HG03097 (cell line): ENCODE measurements at regions not wholly inside any gene's neighbourhood (a gene's known extent, or its start where the extent isn't known, plus 50 kb on each side); places are given as distances from the start of the nearest gene placed in this dataset.
A peak's percentile ranks its signal among the peaks of the same experiment; 100 is the strongest.

Experiments
- ATAC-seq: cut with Tn5 transposase; IDR thresholded peaks from one replicate; pipeline ENCODE4 v1.9.1; 2021; ENCODE audit not compliant: unreplicated experiment, low FRiP score

- no peak for ATAC-seq
These were observed 278.5 kb downstream of the FBXO15 start for GRCh38 chr18:73869182-73869581.

- ATAC-seq = no peak
These were observed 285.9 kb downstream of the FBXO15 start for GRCh38 chr18:73861771-73862170.

DNA sequence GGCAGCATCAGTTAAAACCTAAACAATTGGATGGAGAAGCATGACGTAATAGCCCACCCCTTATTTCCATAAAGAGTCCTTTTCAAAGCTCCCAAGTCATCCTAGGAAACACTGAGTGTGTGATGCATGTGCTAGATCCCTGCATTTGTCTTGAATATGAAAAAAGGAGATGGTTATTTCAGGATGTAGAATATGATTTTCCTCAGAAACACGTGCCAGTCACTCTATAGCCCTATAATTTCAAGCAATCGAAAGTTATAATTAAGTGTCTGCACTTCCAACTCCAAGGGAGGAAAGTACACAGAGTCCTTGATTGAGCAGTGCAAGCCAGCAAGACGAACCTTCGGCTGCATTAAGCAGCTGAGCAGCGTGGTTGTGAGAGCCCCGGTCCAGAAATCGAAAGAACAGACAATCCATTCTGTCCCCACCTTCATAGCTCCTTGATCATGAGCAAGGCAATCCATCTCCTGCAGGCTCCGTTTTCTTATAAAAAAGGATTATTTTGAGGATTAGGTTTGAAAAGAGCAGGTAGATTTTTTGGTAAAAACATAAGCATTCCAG is 287.7 kb downstream of the FBXO15 start:
- ATAC-seq = no peak

- ATAC-seq = no peak
These were observed 294.7 kb downstream of the FBXO15 start for GRCh38 chr18:73852789-73853549.

- ATAC-seq = no peak
These were observed 296.9 kb downstream of the FBXO15 start for GRCh38 chr18:73850782-73851181.

DNA sequence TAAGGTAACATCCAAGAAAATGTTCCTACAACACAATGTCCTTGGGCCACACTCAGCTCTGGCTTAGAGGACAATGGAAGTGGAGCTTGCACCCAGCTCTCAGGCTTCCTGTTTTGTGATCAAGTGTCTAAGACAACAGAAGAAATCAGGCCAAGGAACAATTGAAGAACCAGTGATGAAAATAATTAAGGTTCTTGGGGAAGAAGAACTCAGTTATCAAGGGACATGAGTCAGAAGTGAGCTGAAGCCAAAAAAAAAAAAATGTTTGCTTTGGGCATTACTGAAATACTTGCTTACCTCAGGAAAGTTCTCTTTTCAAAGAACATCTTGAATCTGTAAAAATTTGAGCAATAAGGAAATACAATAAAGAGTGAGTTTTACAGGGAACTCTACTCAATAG is 299.0 kb downstream of the FBXO15 start:
- ATAC-seq = no peak

DNA sequence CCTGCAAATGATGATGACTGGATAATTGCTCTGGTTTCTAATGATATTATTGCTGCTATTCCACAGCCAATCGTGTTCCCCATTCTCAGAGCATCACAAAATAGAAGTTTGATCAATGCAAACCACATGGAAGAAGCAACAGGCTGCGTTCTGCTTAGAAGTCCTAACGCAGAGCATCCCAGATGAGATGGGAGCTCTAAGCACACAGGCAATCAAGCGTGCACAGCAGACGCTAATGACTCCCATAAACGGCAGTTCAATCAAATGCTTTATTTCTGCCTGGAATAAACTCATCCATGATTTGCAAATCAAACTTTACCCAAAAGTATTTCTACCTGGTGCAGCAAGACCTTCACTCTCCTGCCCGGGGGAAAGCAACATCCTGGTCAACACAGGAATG is 304.2 kb downstream of the FBXO15 start:
- no peak for ATAC-seq

DNA sequence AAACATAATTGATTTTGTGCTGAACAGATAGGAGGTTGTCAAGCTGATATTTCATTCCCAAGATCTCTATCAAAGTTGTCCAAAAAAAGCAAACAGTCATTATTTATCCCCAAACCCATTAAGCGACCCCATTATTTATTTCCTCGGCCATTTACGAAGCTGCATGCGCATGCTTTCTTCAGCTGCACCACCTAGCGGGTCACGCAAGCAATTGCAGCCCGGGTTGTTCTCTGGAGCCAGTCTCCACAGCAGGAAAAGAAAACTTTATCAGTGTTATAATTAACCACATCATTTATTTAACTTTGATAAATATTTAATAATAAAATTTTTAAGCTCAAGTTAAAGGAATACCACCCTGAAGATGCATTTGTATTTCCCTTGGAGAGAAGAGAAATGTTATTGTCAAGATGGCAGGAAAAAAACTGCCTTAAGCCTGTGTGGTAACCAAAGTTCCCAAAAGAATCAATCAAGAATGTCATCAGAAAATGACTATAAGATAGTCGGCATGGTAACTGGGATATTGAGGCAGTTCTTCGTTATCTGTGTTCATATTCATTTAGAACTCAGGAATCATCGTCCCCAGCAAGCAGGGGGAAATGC is 304.7 kb downstream of the FBXO15 start:
- peak; percentile 88 for ATAC-seq

GRCh38 chr18:73841661-73842060 is 306.0 kb downstream of the FBXO15 start:
- no peak for ATAC-seq

- no peak for ATAC-seq
These were observed 307.2 kb downstream of the FBXO15 start for GRCh38 chr18:73840319-73840945.

DNA sequence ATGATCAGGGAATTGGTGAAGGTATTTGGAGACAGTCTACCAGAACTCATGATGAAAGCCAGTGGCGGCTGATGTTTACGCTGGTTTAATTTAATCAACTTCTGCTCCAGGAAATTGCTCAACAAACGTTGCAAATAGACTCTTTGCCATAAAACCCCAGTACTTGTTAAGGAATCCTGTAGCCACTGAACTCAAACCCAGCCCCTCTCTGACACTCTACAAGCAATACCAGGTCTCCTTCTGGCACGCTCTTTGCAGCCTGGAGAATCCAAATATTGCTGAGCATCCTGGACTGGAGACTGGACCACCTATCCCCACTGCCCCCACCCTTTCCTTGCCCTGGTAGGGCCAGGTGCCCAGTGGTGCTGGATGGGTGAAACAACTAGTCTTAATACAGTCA is 308.2 kb downstream of the FBXO15 start:
- ATAC-seq = no peak

DNA sequence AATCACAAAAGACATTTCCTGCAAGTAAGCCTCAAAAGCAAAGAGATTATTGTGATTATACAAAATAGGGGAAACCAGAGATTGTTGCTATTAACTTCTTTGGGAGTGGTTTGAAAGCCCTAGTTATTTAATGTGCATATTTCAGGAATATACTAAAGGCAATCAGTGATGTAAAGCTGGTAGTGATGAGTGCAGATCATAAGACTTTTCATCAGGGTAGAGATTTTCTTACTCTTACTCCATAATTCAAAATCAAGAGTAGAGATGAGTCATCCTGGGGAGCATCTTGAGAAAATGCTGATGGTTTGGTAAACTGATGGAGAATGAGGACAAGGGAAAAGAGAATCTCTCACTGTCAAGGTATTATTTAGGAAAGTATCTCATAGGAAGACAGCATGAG is 309.5 kb downstream of the FBXO15 start:
- no peak for ATAC-seq

DNA sequence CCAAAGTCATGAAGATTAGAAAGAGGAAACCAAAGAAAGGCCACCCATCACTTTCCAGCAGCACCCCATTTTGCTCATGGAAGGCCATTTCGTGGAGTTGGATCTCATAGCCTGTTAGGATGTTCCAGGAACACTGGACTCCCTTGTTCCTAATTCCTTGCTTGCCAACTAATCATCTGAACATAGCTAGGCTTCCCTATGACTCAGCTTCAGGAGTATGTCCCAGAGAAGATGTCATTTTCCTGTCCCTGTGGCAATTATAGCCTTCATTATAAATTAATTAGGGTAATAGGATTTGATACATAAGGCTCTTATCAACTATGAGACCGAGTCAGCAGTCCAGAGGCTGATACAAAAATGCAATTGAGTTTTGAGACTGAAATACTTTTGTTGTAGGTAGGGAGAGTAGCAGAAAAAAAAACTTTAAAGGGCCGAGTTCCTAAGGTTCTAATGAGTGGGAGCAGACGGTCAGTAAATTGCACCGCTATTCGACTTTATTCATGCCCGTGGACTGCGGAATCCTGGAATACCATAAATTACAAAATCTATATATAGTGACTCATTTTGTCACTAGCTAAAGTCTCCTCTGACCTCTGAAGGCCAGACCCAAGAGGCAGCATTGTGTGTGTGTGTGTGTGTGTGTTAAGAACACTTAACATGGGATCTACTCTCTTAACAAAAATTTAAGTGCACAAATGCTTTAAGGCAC is 311.8 kb downstream of the FBXO15 start:
- ATAC-seq = no peak

- ATAC-seq = no peak
These were observed 312.6 kb downstream of the FBXO15 start for GRCh38 chr18:73835039-73835438.

DNA sequence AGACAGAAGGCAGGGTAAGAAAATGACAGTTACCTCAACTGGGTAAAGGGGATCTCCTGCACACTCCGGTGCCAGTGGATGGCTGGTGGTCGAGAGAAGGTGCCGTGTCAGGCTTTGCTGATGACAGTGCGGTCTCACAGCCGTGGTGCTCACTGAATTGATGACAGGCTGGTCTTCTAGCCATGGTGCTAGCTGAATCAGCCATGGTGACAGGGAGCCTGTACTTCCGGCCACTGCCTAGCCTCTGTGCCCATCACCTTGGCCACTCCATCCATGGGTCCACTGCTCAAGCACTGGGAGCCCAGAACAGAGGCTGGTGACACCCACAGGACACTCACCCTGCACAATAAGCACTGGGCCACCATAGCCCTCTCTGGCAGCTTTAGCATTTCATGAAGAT is 315.9 kb downstream of the FBXO15 start:
- no peak for ATAC-seq

GRCh38 chr18:73829146-73829545 is 318.5 kb downstream of the FBXO15 start:
- no peak for ATAC-seq

DNA sequence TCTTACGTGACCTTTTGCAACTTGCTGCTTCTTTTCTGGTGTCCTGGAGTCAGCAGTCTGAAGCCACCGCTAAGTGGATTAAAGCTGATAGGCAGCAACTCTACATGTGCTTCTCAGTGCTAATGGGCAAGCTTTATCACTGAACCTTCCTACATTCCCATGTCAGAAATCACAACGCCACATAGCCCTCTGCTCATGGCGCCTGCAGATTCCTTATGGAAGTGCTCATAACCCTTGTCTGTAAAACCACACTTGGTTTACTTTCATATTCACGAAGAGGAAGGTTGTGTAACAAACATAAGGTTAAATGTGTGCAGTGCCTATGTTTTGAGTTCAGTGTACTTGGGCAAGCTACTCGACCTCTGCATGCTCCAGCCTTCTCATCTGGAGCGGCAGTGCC is 319.8 kb downstream of the FBXO15 start:
- ATAC-seq = no peak

DNA sequence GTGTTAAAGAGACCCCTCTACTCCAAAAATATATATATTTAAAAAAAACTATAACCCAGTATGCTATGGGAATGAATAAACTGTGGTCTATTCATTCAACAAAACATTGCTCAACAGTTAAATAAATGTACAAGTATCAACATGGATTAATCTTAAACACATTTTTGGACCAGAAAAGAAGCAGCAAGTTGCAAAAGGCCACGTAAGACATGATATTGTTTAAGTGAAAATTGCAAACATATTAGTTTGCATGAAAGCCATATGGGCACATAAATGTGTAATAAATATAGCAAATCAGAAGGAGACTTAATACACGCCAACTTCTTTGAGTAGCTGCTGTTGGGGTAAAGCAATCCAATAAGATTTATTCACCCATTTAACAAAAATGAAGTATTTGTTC is 321.5 kb downstream of the FBXO15 start:
- no peak for ATAC-seq

DNA sequence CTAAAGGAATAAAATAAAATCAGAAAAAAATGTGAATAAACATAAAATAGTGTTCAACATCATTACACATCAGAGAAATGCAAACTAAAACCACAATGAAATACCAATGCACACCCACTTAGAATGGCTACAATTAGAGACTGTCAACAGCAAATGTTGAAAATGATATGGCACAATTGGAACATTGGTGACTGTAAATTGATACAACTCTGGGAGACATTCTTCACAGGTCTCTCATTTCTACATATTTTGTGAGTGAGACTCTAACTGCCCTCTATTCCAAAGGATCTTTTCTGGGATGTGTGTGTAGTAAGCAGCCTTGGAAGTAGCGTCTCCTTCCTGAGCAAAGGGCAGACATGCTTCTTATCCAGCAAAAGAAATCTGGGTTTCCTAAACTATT is 323.0 kb downstream of the FBXO15 start:
- no peak for ATAC-seq

- no peak for ATAC-seq
These were observed 335.2 kb downstream of the FBXO15 start for GRCh38 chr18:73812423-73812822.

DNA sequence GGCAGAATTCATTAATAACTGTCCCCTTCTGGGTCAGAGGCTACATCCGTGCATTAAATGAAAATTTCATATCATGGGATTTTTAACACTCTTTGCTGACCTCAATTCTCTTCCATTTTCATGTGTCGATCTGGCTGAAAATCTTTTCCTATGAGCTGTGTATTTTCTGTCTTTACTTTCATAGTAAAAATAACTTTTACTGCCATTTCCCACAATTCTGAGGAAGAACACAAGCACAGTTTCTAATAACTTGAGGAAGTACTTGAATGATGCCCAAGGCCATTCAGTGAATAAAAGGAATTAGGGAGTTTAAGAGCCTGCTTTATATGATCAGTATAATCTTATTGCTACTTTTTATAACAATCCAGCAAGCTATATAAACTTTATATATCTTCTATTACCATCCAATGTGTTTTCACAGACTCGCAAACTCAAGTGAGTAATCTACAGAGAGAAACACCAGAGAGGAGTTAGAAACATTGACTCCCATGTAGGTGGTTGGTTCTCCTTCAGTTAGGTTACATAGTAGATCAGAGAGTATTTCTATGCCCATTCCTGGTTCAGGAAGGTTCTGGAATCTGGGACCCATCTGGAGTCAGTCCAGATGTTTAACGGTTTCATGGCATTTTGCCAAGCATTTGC is 340.0 kb downstream of the FBXO15 start:
- no peak for ATAC-seq
